Stomach (tissue), 8 donors: ENCODE measurements at regions not wholly inside any gene's neighbourhood (a gene's known extent, or its start where the extent isn't known, plus 50 kb on each side); places are given as distances from the start of the nearest gene placed in this dataset.
"Not testable (repeated sequence)": the region's sequence is repeated elsewhere in the genome, so short reads cannot be mapped to it uniquely, and the experiment has no call there.

Experiments used
- DNase-seq, 2 donors: peaks; one replicate each; pipeline versions ENCODE4 v3.0.0 to v3.0.0-alpha.2; 2013 to 2019
- H3K27ac ChIP-seq, 5 donors: fragments of 200-600 bp in 4 of 5; sonication (generic) in 4 of 5; one replicate each; pipeline ENCODE4 v1.5.1; 2013 to 2019; ENCODE audit warnings: mild to moderate bottlenecking in 1 of 5, moderate library complexity in 1 of 5
- H3K27me3 ChIP-seq, 3 donors: fragments of 200-600 bp; sonication (generic); one replicate each; pipeline ENCODE4 v1.5.1; 2017 to 2019; ENCODE audit warnings: mixed run types in 1 of 3
- H3K36me3 ChIP-seq, 4 donors: fragments of 200-600 bp; sonication (generic); 1 replicate in 3 of 4; 2 replicates in 1 of 4; pipeline ENCODE4 v1.5.1; 2016 to 2019
- H3K4me1 ChIP-seq, 4 donors: fragments of 200-600 bp; sonication (generic); one replicate each; pipeline ENCODE4 v1.5.1; 2016 to 2019
- H3K4me3 ChIP-seq, 4 donors: fragments of 200-600 bp; sonication (generic) in 3 of 4; one replicate each; pipeline ENCODE4 v1.5.1; 2016 to 2019; ENCODE audit warnings: mild to moderate bottlenecking in 1 of 4
- H3K9me3 ChIP-seq, 4 donors: fragments of 200-600 bp; sonication (generic); one replicate each; pipeline ENCODE4 v1.5.1; 2016 to 2019
- EP300 ChIP-seq: sonication (generic); formaldehyde crosslinking; IDR thresholded peaks from one replicate; pipeline ENCODE4 v1.6.1; 2017; ENCODE audit warnings: antibody characterized with exemption
- POLR2A ChIP-seq, 4 donors: fragments of 450-650 bp; IDR thresholded peaks; one replicate each; pipeline ENCODE4 v1.6.1; 2016; ENCODE audit warnings: antibody characterized with exemption in 4 of 4, control low read depth in 2 of 4, mild to moderate bottlenecking in 1 of 4, moderate library complexity in 1 of 4
- POLR2AphosphoS5 ChIP-seq, 3 donors: sonication (generic); formaldehyde crosslinking; IDR thresholded peaks; one replicate each; pipeline ENCODE4 v1.6.1; 2016; ENCODE audit warnings: antibody characterized with exemption in 3 of 3
- WGBS, 5 donors: extraction: QIAGEN DNeasy Blood & Tissue Kit in 3 of 5; methylation state at CpG; one replicate each; pipeline versions ENCODE4 v1.1.5 to v1.1.7; 2013 to 2018; 5-methylcytosine and 5-hydroxymethylcytosine counted together
- intact Hi-C: fragments of 100-400 bp; cut with DNase I; formaldehyde crosslinking; loops from one replicate; pipeline ENCODE4 v1.15.1; 2023; ENCODE audit warnings: low total_unique reads
- TF ChIP-seq, protein P1 (sequence below), 7 experiments: fragments of 450-650 bp in 4 of 7; fragments of 200-600 bp in 3 of 7; sonication (generic) in 3 of 7; IDR thresholded peaks; one replicate each; pipeline ENCODE4 v1.5.1; 2016 to 2019; ENCODE audit warnings: antibody characterized with exemption in 7 of 7, control low read depth in 2 of 7, mild to moderate bottlenecking in 1 of 7
- donor health status: healthy with polysubstance abuse.
- donor health status: Bipolar disorder and iron deficiency.
- donor health status: healthy.

DNA sequence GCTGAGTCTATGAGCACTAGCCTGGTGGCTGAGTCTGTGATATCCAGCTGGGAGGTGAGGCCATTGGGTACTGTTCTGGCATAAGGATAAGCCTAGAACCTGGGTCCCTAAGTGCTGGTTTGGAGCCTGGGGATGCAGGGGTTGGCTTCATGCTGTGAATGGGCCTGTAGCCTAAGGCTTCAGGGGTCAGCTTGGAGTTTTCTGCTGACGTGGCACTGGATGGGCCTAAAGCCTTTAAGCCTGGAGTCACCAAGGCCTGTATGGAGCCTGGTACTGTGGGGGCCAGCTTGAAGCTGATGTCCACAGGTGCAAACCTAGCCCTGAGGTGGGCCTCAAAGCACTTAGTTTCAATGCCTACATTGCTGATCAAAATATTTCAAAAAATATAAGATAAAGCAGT, 979.6 kb upstream of the POU3F4 start:
- Histone ChIP-seq H3K9me3 (no peaks in the 10 kb centered on the region), H3K27ac (no peak overlapping the region), H3K4me3 (no peak overlapping the region), H3K36me3 (no peaks in the 10 kb centered on the region), H3K4me1 (no peaks in the 10 kb centered on the region), H3K27me3 (no peaks in the 10 kb centered on the region)
- 57 to 88% (median 79%) methylated on average over 1 of the region's 1 CpG; no CpG with 5 or more reads in 1 of the 5 donors for WGBS, 5 donors
- no peak for DNase-seq
- intact Hi-C loops = no loop called here
- TF ChIP-seq POLR2A (IDR thresholded peaks at IDR 0.05) = no peak
- TF ChIP-seq, protein P1, sequence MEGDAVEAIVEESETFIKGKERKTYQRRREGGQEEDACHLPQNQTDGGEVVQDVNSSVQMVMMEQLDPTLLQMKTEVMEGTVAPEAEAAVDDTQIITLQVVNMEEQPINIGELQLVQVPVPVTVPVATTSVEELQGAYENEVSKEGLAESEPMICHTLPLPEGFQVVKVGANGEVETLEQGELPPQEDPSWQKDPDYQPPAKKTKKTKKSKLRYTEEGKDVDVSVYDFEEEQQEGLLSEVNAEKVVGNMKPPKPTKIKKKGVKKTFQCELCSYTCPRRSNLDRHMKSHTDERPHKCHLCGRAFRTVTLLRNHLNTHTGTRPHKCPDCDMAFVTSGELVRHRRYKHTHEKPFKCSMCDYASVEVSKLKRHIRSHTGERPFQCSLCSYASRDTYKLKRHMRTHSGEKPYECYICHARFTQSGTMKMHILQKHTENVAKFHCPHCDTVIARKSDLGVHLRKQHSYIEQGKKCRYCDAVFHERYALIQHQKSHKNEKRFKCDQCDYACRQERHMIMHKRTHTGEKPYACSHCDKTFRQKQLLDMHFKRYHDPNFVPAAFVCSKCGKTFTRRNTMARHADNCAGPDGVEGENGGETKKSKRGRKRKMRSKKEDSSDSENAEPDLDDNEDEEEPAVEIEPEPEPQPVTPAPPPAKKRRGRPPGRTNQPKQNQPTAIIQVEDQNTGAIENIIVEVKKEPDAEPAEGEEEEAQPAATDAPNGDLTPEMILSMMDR (IDR thresholded peaks at IDR 0.05) = no peak
- no peak for TF ChIP-seq POLR2AphosphoS5 (IDR thresholded peaks at IDR 0.05)
- no peak for TF ChIP-seq EP300

- Histone ChIP-seq H3K9me3 (peaks cover 0 to 5% (median 1%) of the 10 kb centered on the region in 4 donors), H3K27ac (no peak overlapping the region), H3K4me3 (no peak overlapping the region), H3K27me3 (no peaks in the 10 kb centered on the region), H3K4me1 (no peaks in the 10 kb centered on the region), H3K36me3 (no peaks in the 10 kb centered on the region)
- DNase-seq = no peak
- intact Hi-C loops = no loop called here
- TF ChIP-seq, protein P1 (IDR thresholded peaks at IDR 0.05) = no peak
- no peak for TF ChIP-seq EP300
- TF ChIP-seq POLR2A (IDR thresholded peaks at IDR 0.05) = no peak
- no peak for TF ChIP-seq POLR2AphosphoS5 (IDR thresholded peaks at IDR 0.05)
- WGBS, 5 donors = 56 to 72% (median 59%) methylated on average over 4 of the region's 4 CpGs
Measured at GRCh38 chrX:82534086-82534597, 973.9 kb upstream of the POU3F4 start.

DNA sequence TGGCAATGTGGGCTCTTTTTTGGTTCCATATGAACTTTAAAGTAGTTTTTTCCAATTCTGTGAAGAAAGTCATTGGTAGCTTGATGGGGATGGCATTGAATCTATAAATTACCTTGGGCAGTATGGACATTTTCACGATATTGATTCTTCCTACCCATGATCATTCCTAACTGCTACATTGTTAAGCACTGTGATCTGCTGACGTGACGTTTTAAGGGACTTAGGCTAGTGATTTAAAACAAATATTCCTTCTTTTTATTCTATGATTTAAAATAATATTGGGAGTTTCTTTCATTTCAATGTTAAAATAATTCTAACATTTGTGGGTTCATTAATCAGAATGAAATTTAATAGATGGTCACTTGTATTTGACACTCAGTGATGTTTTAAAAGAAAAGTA, 970.9 kb upstream of the POU3F4 start:
- H3K27ac ChIP-seq, intact Hi-C loops, H3K4me3 ChIP-seq, H3K36me3 ChIP-seq, H3K4me1 ChIP-seq, DNase-seq, H3K27me3 ChIP-seq: not testable (repeated sequence)
- peaks cover 0 to 12% (median 4%) of the 10 kb centered on the region in 4 donors for H3K9me3 ChIP-seq
- 87 to 94% (median 89%) methylated on average over 3 of the region's 3 CpGs for WGBS, 5 donors

DNA sequence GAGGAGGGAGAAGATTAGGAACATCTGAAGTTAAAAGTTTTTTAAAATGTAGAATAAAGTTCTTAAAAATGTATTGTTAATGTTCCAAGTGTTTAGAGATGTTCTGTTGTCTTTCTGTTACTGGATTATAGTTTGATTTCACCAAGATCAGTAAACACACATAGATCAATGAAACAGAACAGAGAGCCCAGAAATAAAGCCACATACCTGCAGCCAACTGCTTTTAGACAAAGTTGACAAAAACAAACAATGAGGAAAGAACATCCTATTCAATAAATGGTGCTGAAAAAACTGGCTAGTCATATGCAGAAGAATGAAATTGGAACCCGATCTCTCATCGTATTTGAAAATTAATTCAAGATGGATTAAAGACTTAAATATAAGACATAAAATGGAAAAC, 966.3 kb upstream of the POU3F4 start:
- Histone ChIP-seq H3K36me3 (no peaks in the 10 kb centered on the region), H3K27me3 (no peaks in the 10 kb centered on the region), H3K4me1 (no peaks in the 10 kb centered on the region), H3K9me3 (peaks cover 0 to 12% (median 4%) of the 10 kb centered on the region in 4 donors), H3K27ac (no peak overlapping the region), H3K4me3 (no peak overlapping the region)
- intact Hi-C loops = no loop called here
- TF ChIP-seq POLR2A (IDR thresholded peaks at IDR 0.05) (no peak), POLR2AphosphoS5 (IDR thresholded peaks at IDR 0.05) (no peak)
- TF ChIP-seq, protein P1 (IDR thresholded peaks at IDR 0.05) = no peak
- no peak for DNase-seq
- 81 to 97% (median 89%) methylated on average over 2 of the region's 2 CpGs for WGBS, 5 donors

DNA sequence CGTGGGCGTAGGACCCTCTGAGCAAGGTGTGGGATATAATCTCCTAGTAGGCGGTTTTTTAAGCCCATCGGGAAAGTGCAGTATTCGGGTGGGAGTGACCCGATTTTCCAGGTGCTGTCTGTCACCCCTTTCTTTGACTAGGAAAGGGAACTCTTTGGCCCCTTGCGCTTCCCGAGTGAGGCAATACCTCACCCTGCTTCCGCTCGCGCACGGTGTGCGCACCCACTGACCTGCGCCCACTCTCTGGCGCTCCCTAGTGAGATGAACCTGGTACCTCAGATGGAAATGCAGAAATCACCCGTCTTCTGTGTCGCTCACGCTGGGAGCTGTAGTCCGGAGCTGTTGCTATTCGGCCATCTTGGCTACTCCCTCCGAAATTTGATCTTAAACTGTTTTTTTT, 955.9 kb upstream of the POU3F4 start:
- H3K36me3 ChIP-seq, intact Hi-C loops, H3K9me3 ChIP-seq, H3K4me3 ChIP-seq, H3K4me1 ChIP-seq, DNase-seq, H3K27me3 ChIP-seq, H3K27ac ChIP-seq: not testable (repeated sequence)
- 80 to 95% (median 94%) methylated on average over 17 to 21 of the region's 21 CpGs for WGBS, 5 donors
